Gastrocnemius medialis (tissue), 4 donors: ENCODE measurements at regions not wholly inside any gene's neighbourhood (a gene's known extent, or its start where the extent isn't known, plus 50 kb on each side); places are given as distances from the start of the nearest gene placed in this dataset.

ENCODE experiments used
- ATAC-seq, 2 donors: fragments of 150-250 bp; one replicate each; pipeline ENCODE4 v1.9.1; 2016
- DNase-seq, 2 donors: peaks; one replicate each; pipeline ENCODE4 v3.0.0-alpha.2; 2019
- H3K27ac ChIP-seq, 4 donors: fragments of 200-600 bp; sonication (generic); 1 replicate in 1 of 4; 2 replicates in 3 of 4; pipeline ENCODE4 v1.5.1; 2016 to 2018; ENCODE audit warnings: mild to moderate bottlenecking in 2 of 4, moderate library complexity in 1 of 4
- H3K27me3 ChIP-seq, 3 donors: fragments of 200-600 bp; sonication (generic) in 2 of 3; 1 replicate in 1 of 3; 2 replicates in 2 of 3; pipeline versions ENCODE4 v1.5.1 to v1.6.0; 2016 to 2019; ENCODE audit warnings: mild to moderate bottlenecking in 1 of 3, moderate library complexity in 1 of 3
- H3K36me3 ChIP-seq, 2 donors: fragments of 200-600 bp; sonication (generic) in 1 of 2; one replicate each; pipeline ENCODE4 v1.5.1; 2017 to 2018
- H3K4me1 ChIP-seq, 2 donors: fragments of 200-600 bp; sonication (generic) in 1 of 2; one replicate each; pipeline ENCODE4 v1.5.1; 2016 to 2017; ENCODE audit warnings: mild to moderate bottlenecking in 2 of 2
- H3K4me3 ChIP-seq, 4 donors: fragments of 200-600 bp; sonication (generic) in 3 of 4; 1 replicate in 1 of 4; 2 replicates in 3 of 4; pipeline ENCODE4 v1.5.1; 2016 to 2019; ENCODE audit warnings: mild to moderate bottlenecking in 2 of 4
- H3K9me3 ChIP-seq, 3 donors: fragments of 200-600 bp; sonication (generic) in 2 of 3; 1 replicate in 1 of 3; 2 replicates in 2 of 3; pipeline ENCODE4 v1.5.1; 2016 to 2019
- CTCF ChIP-seq, 5 experiments: fragments of 450-650 bp in 3 of 5; fragments of 200-600 bp in 2 of 5; sonication (generic) in 2 of 5; IDR thresholded peaks in 4 of 5; conservative IDR thresholded peaks in 1 of 5; 1 replicate in 4 of 5; 2 replicates in 1 of 5; pipeline ENCODE4 v1.5.1; 2016 to 2019; ENCODE audit warnings: antibody characterized with exemption in 5 of 5, mild to moderate bottlenecking in 3 of 5, moderate library complexity in 3 of 5
- POLR2A ChIP-seq, 2 donors: fragments of 450-650 bp; IDR thresholded peaks; one replicate each; pipeline ENCODE4 v1.6.1; 2017; ENCODE audit warnings: antibody characterized with exemption in 2 of 2, mild to moderate bottlenecking in 2 of 2, moderate library complexity in 2 of 2
- in situ Hi-C, 4 donors: fragments of 200-750 bp; cut with MboI; loops; one replicate each; pipeline versions ENCODE4 v1.15.0 to v1.8.0; 2017; ENCODE audit warnings: low sequenced_read_pairs in 4 of 4
- intact Hi-C: fragments of 100-400 bp; cut with DNase I; formaldehyde crosslinking; loops from one replicate; pipeline ENCODE4 v1.15.1; 2023; ENCODE audit warnings: low total_unique reads

GRCh38 chr10:107577221-107577620 is 412.7 kb upstream of the SORCS1 start:
- Histone ChIP-seq H3K27ac (no peak overlapping the region), H3K4me1 (peaks cover 0 to 14% of the 10 kb centered on the region in 2 donors), H3K4me3 (no peak overlapping the region), H3K36me3 (no peaks in the 10 kb centered on the region), H3K27me3 (no peaks in the 10 kb centered on the region), H3K9me3 (no peaks in the 10 kb centered on the region)
- DNase-seq (no peak), ATAC-seq (no peak)
- in situ Hi-C loops (no loop called here), intact Hi-C loops (no loop called here)
- no peak for TF ChIP-seq CTCF (IDR thresholded peaks at IDR 0.05 in 4 of 5, conservative IDR thresholded peaks at IDR 0.05 in 1 of 5)
- no peak for TF ChIP-seq POLR2A (IDR thresholded peaks at IDR 0.05)

GRCh38 chr10:107576746-107577145 is 412.2 kb upstream of the SORCS1 start:
- no peaks in the 10 kb centered on the region for H3K9me3 ChIP-seq
- ATAC-seq (no peak), DNase-seq (peak in 1 of 2 donors; percentile 17)
- H3K36me3 ChIP-seq, result no peaks in the 10 kb centered on the region
- intact Hi-C loops (no loop called here), in situ Hi-C loops (no loop called here)
- no peak overlapping the region for H3K4me3 ChIP-seq
- peaks cover 0 to 14% of the 10 kb centered on the region in 2 donors for H3K4me1 ChIP-seq
- H3K27ac ChIP-seq, result no peak overlapping the region
- TF ChIP-seq CTCF (IDR thresholded peaks at IDR 0.05 in 4 of 5, conservative IDR thresholded peaks at IDR 0.05 in 1 of 5) (no peak), POLR2A (IDR thresholded peaks at IDR 0.05) (no peak)
- no peaks in the 10 kb centered on the region for H3K27me3 ChIP-seq

- intact Hi-C loops, result no loop called here
- TF ChIP-seq POLR2A (IDR thresholded peaks at IDR 0.05) (no peak), CTCF (IDR thresholded peaks at IDR 0.05 in 4 of 5, conservative IDR thresholded peaks at IDR 0.05 in 1 of 5) (no peak)
- DNase-seq, result no peak
- in situ Hi-C loops, result no loop called here
- H3K27ac ChIP-seq, result no peak overlapping the region
- H3K9me3 ChIP-seq, result no peaks in the 10 kb centered on the region
- H3K36me3 ChIP-seq, result no peaks in the 10 kb centered on the region
- no peaks in the 10 kb centered on the region for H3K4me1 ChIP-seq
- no peaks in the 10 kb centered on the region for H3K27me3 ChIP-seq
- no peak overlapping the region for H3K4me3 ChIP-seq
- no peak for ATAC-seq
Observed at GRCh38 chr10:107565014-107565413, 400.5 kb upstream of the SORCS1 start.

GRCh38 chr10:107561136-107561650 is 396.7 kb upstream of the SORCS1 start:
- H3K36me3 ChIP-seq, result no peaks in the 10 kb centered on the region
- ATAC-seq (no peak), DNase-seq (no peak)
- TF ChIP-seq CTCF (IDR thresholded peaks at IDR 0.05 in 4 of 5, conservative IDR thresholded peaks at IDR 0.05 in 1 of 5), result no peak
- in situ Hi-C loops (no loop called here), intact Hi-C loops (no loop called here)
- no peak overlapping the region for H3K4me3 ChIP-seq
- H3K9me3 ChIP-seq, result no peaks in the 10 kb centered on the region
- no peak overlapping the region for H3K27ac ChIP-seq
- H3K4me1 ChIP-seq, result no peaks in the 10 kb centered on the region
- no peaks in the 10 kb centered on the region for H3K27me3 ChIP-seq

- intact Hi-C loops, result no loop called here
- H3K9me3 ChIP-seq, result no peaks in the 10 kb centered on the region
- DNase-seq, result no peak
- no peak overlapping the region for H3K27ac ChIP-seq
- in situ Hi-C loops, result no loop called here
- no peak for ATAC-seq
- TF ChIP-seq POLR2A (IDR thresholded peaks at IDR 0.05) (no peak), CTCF (IDR thresholded peaks at IDR 0.05 in 4 of 5, conservative IDR thresholded peaks at IDR 0.05 in 1 of 5) (no peak)
- no peaks in the 10 kb centered on the region for H3K27me3 ChIP-seq
- no peaks in the 10 kb centered on the region for H3K4me1 ChIP-seq
- no peaks in the 10 kb centered on the region for H3K36me3 ChIP-seq
- no peak overlapping the region for H3K4me3 ChIP-seq
Observed at GRCh38 chr10:107557916-107558315, 393.4 kb upstream of the SORCS1 start.
